SHP77 (cell line): ENCODE measurements at regions not wholly inside any gene's neighbourhood (a gene's known extent, or its start where the extent isn't known, plus 50 kb on each side); places are given as distances from the start of the nearest gene placed in this dataset.
"Not testable (repeated sequence)": the region's sequence is repeated elsewhere in the genome, so short reads cannot be mapped to it uniquely, and the experiment has no call there.

Source experiments
- DNase-seq, 2 experiments: peaks; one replicate each; lab custom pipeline; 2025; lab: John Stamatoyannopoulos, UW

GRCh38 chr22:49676783-49677494 is 150.7 kb downstream of the BRD1 start:
- DNase-seq = no peak

- no peak for DNase-seq
Observed at GRCh38 chr22:49676230-49676629, 151.4 kb downstream of the BRD1 start.

DNA sequence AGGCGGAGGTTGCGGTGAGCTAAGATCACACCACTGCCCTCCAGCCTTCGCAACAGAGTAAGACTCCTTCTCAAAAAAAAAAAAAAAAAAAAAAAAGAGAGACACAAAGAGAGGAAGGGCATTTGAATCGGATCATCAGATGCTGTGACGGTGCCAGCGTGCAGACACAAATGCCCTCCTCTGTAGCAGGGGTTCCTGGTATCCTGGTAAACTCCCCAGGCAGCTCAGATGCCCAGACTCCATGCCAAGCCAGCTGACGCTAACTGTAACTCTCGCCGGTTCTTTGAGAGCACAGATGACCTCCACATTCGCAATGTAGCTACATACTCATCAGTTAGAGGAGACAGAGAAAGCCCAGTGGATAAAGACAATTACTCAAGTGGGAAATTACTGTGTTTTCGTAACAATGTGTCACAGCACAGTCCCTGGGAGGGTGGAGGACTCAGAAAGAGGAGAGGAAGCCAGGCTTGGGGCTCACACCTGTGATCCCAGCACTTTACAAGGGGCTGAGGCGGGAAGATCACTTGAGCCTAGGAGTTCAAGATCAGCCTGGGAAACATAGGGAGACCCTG is 153.1 kb downstream of the BRD1 start:
- no peak for DNase-seq

GRCh38 chr22:49673048-49673447 is 154.6 kb downstream of the BRD1 start:
- no peak for DNase-seq

DNA sequence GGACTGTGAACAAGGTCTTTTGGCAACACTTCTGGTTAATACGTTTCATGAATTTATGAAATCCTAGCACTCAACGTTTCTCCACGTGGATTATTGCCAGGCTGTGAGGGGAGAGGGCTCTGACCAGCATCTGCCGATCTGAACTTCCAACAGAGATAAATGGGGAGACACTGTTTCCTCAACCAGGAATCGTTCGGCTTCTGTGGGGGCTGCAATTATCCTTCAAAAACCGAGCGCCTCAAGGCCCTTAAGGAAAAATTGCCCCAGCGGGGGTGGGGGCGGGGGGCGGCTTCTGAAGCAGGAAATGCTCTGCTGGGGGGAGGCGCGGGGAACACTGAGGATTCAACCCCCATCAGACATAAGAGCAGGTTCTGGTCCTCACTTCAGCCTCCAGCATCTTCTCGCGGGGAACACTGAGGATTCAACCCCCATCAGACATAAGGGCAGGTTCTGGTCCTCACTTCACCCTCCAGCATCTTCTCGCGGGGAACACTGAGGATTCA is 155.6 kb downstream of the BRD1 start:
- DNase-seq = no peak

- no peak for DNase-seq
Observed at GRCh38 chr22:49671331-49672013, 156.2 kb downstream of the BRD1 start.

- no peak for DNase-seq
Observed at GRCh38 chr22:49670456-49671330, 157.0 kb downstream of the BRD1 start.

- not testable (repeated sequence) for DNase-seq
Observed at GRCh38 chr22:49669969-49670455, 157.7 kb downstream of the BRD1 start.

DNA sequence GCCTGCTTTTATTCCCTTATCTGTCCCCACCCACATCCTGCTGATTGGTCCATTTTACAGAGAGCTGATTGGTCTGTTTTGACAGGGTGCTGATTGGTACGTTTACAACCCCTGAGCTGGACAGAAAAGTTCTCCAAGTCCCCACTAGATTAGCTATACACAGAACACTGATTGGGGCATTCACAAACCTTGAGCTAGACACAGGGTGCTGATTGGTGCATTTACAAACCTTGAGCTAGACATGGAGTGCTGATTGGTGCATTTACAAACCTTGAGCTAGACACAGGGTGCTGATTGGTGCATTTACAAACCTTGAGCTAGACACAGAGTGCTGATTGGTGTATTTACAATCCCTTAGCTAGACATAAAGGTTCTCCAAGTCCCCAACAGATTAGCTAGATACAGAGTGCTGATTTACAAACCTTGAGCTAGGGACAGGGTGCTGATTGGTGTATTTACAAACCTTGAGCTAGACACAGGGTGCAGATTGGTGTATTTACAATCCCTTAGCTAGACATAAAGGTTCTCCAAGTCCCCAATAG is 158.2 kb downstream of the BRD1 start:
- not testable (repeated sequence) for DNase-seq

- no peak for DNase-seq
Observed at GRCh38 chr22:49668402-49668801, 159.3 kb downstream of the BRD1 start.

- DNase-seq = no peak
Observed at GRCh38 chr22:49667236-49667635, 160.4 kb downstream of the BRD1 start.

- DNase-seq = no peak
Observed at GRCh38 chr22:49666146-49666809, 161.4 kb downstream of the BRD1 start.

- no peak for DNase-seq
Observed at GRCh38 chr22:49664891-49665290, 162.8 kb downstream of the BRD1 start.

- no peak for DNase-seq
Observed at GRCh38 chr22:49664371-49664881, 163.2 kb downstream of the BRD1 start.

- DNase-seq = no peak
Observed at GRCh38 chr22:49663823-49664222, 163.8 kb downstream of the BRD1 start.

DNA sequence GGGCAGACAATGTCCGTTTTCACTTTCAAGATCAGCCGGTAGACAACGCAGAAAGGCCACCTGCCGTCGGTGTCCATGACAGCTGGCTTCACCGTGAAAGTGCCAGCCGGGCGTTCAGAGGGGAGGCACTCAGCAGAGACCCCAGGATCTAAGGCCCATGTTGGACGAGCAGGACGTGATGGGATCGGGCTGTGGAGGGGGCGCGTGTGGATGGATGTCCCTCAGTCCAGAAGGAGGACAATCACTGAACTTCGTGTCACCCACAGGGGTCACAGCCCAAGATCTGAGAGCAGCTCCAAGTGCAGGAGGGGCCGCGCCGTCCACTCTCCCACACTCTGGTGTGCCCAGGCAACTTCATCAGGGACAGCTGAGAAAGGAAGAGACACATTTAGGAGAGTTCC is 164.4 kb downstream of the BRD1 start:
- no peak for DNase-seq

- no peak for DNase-seq
Observed at GRCh38 chr22:49662681-49663080, 165.0 kb downstream of the BRD1 start.

DNA sequence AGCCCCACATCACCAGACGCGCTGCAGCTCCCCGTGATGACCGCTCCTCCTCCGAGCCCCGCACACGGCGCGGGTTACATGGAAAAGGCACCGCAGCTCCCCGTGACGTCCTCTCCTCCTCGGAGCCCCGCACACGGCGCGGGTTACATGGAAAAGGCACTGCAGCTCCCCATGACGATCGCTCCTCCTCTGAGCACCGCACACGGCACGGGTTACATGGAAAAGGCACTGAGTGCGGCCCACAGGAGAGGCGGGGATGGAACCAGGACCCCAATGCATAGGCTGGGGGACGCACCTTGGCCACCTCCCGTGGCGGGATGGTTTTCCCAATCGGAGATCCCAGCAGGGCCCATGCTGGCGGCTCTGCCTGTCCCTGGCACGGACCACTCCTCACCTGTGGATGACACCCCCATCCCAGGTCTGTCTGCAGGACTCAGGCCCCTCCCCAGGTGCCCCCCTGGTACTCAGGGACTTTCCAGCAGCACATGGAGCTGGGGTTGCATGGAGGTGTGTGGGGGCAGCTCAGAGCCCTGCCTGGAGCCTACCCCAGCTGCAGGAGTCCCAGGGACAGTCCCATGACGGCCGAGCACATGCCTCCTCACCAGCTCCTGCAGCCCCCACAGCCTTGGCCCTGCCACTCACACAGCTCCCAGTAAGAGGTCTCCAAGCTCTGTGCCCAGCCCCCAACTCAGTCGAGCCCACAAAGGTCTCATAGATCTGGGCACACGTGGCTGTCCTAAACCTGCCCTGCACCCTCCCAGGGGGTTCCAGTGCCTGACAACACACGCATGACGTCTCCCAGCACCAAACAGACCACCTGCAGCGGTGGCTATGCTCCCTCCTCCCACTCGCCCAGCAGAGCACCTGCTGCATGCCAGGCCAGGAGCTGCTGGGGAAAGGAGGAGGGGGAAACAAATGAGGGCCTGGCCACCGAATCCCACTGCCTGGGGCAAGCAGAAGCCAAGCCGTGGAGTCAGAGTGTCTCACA is 166.6 kb downstream of the BRD1 start:
- peak; percentile 52 to 67 for DNase-seq

DNA sequence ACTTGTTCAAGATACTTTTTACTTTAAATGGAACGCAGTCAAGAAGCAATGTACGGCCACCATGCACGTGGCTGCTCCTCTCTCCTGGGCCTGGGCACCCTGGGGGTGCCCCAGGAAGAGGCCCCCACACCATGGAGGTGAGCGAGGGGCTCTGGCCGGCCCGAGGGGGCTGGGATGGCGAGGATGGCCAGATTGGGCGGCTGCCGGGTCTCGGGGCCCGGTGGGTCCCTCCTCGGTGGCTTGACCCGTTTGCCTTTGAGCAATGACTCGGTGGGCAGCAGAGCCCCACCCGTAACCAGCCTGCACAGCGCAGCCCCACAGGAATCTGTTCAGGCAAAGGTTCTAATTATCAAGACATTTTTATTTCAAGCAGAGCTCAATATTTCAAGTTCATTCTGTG is 167.4 kb downstream of the BRD1 start:
- DNase-seq = no peak

GRCh38 chr22:49659924-49660315 is 167.8 kb downstream of the BRD1 start:
- DNase-seq = no peak
